GM12874 (cell line): ENCODE measurements at regions not wholly inside any gene's neighbourhood (a gene's known extent, or its start where the extent isn't known, plus 50 kb on each side); places are given as distances from the start of the nearest gene placed in this dataset.

Experiments used
- TF ChIP-seq, protein P1 (sequence below): IDR thresholded peaks from 2 replicates; pipeline ENCODE4 v1.5.1; 2011; ENCODE audit warnings: low read depth, mild to moderate bottlenecking, control low read depth, low read length, moderate library complexity; ENCODE audit not compliant: insufficient read depth

DNA sequence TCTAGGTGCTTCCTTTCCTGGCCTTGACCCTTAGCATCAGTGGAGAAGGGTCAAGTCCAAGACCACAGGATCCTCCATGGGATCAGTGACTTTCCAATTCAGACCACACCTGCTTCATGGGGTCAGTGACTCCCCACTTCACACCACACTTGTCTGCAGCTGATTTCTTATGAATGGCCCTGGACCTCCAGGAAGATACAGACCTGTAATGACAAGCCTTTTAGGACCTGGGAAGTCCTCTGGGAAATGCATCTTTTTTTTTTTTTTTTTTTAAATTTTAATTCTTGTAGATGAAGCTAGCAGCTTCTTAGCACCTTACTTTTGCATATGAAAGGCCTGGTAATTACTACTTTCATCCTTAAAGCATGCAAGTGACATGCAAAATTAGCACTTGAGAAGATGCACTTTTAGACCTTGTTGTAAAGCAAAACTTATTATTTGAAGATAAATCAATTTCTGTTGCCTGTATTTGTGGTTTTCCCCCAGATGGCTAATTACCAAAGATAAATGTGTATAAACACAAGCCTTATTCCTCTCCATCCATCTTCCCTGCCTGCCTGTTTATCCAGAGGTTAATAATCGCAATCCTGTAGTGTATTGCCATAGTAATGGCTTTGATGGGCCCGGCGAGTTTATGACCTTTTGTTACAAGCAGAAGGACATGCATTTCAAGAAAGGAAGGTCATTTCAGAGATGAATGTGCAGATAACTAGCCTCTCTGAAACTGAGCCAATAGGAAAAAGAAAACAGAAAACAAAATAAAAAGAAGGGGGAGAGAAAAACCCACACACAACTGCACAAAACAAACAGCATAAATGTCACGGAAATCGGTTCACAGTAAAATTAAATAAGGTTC, 1018.7 kb downstream of the TYW1 start:
- TF ChIP-seq, protein P1, sequence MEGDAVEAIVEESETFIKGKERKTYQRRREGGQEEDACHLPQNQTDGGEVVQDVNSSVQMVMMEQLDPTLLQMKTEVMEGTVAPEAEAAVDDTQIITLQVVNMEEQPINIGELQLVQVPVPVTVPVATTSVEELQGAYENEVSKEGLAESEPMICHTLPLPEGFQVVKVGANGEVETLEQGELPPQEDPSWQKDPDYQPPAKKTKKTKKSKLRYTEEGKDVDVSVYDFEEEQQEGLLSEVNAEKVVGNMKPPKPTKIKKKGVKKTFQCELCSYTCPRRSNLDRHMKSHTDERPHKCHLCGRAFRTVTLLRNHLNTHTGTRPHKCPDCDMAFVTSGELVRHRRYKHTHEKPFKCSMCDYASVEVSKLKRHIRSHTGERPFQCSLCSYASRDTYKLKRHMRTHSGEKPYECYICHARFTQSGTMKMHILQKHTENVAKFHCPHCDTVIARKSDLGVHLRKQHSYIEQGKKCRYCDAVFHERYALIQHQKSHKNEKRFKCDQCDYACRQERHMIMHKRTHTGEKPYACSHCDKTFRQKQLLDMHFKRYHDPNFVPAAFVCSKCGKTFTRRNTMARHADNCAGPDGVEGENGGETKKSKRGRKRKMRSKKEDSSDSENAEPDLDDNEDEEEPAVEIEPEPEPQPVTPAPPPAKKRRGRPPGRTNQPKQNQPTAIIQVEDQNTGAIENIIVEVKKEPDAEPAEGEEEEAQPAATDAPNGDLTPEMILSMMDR: no peak

DNA sequence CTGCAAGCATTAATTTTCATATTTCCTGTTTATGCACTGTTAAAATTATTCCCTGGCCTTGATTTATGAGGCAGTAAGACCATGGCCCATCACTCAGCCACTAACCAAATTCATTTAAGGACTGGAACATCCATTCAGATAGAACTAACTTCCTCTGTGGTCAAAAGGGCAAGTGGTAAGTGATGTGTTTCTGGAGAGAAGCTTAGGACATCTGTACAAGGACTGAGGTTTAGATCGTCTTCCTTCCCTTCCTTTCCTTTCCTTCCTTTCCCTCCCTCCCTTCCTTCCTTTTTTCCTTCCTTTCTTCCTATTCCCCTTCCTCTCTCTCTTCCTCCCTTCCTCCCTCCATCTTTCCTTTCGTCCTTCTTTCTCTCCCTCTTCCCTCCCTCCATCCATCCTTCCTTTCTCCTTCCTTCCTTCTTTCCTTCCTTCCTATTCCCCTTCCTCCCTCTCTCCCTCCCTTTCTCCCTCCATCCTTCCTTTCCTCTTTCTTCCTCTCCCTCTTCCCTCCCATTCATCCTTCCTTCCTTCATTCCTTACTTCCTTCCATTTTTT, 1019.4 kb downstream of the TYW1 start:
- TF ChIP-seq, protein P1: no peak

DNA sequence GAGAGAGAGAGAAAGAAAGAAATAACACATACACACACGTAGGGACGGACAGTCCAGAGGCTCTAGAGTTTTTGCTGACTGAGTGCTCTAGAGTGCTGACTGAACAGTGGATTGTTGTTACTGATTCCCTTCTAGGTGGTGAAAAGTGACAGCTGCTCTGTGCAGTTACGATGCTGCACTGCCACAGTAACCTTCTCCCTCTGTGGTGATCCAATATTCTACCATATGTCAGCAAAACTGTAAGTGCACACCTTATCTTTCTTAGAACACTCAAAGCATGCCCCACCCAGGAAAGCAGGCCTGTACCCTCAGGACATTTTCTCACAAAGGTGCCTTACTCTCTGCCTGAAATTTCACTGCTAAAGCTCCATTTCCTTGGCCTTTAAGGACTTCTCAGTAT, 1023.5 kb downstream of the TYW1 start:
- TF ChIP-seq, protein P1: no peak

DNA sequence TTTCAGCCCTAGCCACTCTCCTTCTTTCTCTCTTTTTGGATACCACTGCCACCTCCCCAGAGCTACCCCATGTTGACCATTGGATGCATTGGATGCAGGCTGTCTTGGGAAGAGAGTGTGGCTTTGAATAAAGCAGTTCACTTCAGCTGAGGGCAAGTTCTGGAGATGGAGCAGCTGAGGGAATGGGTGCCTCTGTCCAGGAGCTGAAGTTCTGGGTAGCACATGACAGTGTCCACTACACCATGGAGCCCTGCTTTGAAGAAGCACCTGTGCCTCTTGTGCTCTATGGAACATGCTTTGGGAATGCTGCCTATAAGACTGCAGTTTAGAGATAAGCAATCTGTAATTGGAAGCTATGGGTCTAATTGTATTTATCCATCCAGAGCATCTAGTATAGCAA, 1028.7 kb downstream of the TYW1 start:
- TF ChIP-seq, protein P1: no peak

DNA sequence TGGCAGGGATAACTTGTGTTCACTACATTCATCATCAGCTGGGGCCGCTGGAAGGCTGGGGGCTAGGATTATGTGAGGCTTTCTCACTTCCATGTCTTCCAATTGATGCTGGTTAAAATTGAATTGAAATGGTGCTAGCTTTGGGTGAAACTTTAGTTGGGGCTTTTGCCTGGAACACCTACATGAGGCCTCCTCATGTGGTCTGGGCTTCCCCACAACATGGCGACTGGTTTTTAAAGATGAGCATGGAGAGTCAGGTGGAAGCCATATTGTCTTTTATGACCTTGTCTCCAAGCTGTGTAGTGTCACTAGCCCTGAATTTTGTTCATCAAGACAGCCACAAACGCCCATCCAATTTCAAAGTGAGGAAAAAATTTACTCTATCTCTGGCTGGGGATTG, 1033.9 kb downstream of the TYW1 start:
- TF ChIP-seq, protein P1: no peak

DNA sequence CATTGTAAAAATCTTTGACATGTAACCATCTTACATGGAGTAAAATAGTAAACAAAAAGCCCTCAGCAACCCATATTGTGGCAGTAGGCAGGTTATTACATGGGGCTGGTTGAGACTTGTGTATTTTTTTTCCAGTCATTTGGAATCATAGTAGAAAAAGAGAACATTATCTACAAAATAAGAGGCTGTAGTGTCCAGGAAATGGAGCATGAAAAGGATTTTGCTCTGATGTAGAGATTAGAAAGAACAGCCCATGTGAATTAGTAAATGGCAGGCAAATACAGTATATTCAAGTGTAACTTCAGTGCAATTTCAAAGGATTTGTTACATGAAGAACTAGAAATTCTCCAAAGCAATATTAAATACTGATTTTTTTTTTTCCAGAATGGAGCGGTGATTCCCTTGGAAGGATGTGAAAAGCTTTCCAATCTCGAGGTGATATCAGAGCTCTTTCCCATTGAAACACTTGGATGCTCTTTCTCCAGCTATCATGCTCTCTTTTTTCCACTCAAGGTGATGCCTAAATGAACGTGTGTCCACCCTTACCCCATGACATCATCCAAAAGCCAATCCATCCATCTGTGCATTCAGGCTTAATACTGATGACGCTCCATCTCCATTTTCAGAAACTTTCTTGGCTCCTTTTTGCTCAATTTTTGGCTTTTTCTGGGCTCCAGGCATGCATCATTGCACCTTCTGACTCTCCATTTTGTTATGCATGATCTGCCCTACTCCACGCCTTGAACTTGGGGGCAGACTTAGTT, 1034.7 kb downstream of the TYW1 start:
- TF ChIP-seq, protein P1: no peak

DNA sequence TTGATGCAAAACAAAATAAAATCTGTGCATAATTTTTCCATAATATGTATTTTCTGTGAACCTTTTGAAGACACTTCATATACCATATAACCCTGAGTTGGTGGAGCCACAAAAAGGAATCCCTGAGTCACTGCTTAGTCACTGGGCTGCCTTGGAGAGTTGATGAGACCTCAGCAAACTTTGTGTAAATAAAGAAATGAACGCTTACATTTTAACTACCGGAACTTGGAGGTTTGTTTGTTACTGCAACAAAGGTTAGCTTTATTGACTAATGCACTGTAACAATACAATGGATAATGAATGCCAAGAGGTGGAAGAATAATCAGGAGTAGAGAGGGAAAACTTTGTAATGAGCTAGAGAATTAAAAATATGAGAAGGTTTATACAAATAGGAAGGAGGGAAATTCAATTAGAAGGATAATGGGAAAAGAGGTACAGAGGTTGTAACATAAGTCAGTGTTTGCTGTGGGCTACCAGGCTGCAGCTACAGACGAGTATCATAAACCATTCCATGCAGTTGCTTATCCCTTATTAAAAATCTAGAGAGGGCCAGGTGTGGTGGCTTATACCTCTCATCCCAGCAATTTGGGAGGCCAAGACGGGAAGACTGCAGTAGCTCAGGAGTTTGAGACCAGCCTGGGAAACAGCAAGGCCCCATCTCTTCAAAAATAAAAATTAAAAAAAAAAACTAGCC, 1042.1 kb downstream of the TYW1 start:
- TF ChIP-seq, protein P1: no peak
